HG03064 (cell line): ENCODE measurements at regions not wholly inside any gene's neighbourhood (a gene's known extent, or its start where the extent isn't known, plus 50 kb on each side); places are given as distances from the start of the nearest gene placed in this dataset.
A peak's percentile ranks its signal among the peaks of the same experiment; 100 is the strongest.

Experiments
- ATAC-seq: cut with Tn5 transposase; IDR thresholded peaks from one replicate; pipeline ENCODE4 v1.9.1; 2021; ENCODE audit warnings: low read depth; ENCODE audit not compliant: unreplicated experiment

DNA sequence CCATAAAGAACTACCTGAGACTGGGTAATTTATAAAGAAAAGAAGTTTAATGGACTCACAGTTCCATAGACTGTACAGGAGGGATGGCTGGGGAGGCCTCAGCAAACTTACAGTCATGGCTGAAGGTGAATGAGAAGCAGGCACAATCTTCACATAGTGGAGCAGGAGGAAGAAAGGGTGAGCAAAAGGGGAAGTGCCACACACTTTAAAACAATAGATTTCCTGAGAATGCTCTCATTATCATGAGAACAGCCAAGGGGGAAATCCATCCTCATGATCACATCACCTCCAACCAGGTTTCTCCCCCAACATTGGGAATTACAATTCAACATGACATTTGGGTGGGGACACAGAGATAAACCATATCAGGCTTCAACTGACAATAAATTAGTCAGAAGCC, 664.9 kb downstream of the TAF11L14 start:
- ATAC-seq = no peak

DNA sequence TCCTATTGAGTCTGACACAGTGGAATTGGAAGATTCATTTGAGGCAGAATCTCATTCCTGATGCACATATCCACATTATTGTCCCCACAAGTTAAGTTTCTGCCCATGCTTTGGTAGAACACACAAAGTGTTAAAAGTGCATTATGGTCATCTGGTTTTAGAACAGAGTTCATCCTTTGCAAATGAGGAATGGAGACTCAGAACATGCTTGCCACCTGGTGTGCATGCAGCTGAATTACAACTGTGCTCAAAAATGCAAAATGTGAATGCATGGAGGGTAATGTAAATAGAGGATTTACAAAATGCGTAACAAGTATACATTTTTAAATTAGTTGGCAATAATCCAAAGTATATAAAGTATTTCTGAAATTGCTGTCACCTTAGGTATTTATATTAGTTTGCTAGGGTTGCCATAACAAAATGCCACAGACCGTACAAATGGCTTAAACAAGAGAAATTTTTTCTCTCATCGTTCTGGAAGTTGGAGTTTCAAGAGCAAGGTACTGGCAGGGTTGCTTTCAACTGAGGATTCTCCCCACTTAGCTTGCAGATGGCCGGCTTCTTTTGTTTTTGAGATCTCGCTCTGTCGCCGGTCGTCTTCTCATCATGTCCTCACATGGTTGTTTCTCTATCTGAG, 671.1 kb downstream of the TAF11L14 start:
- ATAC-seq = no peak

DNA sequence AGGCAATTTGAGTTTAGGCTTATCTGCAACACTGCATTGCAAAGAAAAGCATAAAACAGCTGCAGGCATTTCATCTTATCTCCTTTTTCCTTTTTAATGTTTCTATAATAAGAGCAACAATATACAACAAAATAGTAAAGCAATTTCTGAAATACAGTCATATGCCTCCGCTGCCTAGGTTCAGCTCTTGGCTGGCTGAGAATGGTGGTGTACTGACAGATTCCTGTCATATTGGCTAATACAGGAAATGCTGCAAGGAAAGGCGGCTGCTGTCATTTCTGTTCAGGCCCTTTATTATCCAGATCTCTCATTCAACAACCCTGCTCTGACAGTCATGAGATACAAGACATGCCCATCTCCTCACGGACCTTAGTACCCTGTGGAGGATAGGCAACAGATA, 677.0 kb downstream of the TAF11L14 start:
- ATAC-seq = no peak

DNA sequence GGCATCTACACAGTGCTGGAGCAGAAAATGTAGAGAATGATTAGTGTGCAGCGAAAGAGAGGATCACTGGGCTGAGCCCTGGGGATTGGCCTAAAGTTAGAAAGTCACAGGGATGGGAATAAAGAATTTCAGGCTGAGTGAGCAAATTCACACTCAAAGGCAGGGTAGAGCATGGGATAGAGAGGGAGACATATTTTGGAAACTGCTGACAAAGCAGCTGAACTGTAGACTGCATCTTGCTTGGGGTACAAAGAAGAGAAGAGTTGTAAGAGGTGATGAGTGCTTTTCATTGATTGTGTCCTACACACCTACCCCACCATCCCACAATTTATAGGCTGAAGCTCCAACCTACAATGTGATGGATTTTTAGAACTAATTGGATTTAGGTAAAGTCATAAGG, 677.8 kb downstream of the TAF11L14 start:
- no peak for ATAC-seq

DNA sequence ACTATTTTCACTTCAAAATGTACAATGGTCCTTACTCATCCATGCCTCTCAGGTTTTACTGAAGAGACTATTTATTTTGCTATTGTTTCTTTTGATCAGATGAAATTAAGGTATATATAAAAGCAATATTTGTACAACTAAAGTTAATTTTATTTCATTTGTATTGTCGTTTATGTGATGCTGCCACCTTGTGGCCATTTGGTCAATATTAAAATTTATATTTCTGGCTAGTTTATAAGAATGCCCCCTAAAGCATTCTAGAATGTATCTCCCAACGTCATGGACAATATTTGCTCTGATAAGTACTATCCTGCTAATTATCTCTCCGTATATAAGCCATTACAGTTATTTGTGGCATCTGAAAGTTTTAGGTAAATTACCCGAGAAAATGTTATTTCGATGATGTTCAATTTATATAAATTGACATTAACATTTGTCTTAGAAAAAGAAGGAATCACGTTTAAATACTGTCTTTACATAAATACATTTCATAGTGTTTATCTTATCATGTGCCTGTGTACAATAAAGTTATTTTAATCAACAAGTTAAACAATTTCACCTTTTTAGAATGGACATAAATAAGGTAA, 680.0 kb downstream of the TAF11L14 start:
- no peak for ATAC-seq

DNA sequence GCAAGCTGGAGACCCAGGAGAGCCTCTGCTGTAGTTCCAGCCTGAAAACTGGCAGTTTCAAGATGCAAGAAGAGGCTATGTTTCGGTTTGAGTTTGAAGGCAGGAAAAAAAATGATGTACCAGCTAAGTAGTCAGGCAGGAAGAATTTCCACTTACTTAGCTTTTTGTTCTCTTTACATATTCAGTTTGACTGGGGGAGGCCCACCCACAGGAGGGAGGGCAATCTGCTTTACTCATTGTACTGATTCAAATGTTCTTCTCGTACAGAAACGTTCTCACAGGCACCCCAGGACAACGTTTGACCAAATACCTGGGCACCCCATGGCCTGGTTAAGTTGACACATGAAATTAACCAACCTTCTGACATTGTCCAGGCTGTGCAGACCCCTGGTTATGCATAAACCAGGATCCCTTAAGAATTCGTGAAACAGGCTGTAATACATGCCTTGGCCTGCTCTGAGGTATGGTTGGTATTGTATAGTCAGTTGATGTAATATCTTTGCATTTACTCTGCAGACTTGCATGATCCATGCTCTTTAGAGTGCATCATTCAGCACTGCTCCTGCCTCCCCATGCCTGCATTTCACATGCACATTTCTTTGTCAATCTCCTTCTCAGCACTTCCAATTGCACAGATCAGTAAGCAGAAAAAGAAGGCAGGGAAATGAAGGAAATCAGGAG, 687.1 kb downstream of the TAF11L14 start:
- ATAC-seq = no peak

DNA sequence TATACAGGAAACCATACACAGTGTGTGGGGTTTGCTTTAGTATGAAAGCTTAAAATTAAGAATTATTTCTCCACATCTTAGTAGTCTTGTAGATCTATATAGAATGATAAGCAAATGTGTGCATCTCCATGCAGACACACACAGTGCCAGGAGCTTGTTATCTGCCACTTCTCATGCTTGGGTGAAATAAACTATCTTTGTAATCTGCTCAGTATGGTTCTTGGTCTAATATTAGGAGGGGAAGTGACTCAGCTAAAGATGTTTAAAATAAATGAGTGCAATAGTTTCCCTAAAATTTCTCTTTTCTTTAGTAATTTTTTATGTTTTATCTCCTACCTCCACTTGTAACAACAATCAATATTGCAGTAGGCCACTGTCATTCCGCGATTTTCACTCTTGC, 689.6 kb downstream of the TAF11L14 start:
- ATAC-seq = no peak

DNA sequence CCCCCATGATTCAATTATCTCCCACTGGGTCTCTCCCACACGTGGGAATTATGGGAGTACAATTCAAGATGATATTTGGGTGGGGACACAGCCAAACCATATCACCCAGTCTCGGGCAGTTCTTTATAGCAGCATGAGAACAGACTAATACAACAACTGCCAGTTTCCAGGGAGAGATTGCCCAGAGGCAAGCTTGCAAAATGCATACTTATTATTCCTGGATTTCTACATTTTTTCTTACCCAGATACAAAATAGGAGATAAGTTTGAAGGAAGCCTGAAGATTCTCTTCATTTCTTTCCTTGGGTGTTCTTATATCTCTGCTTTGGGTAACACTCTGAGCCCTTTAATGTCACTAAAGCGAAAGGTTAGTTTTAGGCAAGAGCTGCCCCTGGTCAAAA, 691.2 kb downstream of the TAF11L14 start:
- no peak for ATAC-seq

DNA sequence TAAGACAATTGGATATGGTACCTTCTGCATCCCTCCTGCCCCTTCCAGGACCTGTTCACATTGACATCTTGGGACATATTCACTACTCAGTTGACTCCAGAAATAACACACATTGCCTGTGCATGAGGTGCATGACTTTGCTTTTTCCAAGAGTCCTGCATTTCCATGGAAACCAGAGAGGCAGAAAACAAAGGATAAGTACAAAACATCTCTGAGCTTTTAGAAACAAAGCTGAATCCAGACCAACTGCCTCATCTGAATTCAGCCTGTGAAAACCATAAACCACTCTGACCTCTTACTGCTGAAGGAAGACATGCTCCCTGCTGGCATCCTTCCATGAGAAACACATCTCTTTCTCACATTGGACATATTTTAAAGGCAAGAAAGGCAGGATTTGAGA, 695.1 kb downstream of the TAF11L14 start:
- ATAC-seq = no peak

DNA sequence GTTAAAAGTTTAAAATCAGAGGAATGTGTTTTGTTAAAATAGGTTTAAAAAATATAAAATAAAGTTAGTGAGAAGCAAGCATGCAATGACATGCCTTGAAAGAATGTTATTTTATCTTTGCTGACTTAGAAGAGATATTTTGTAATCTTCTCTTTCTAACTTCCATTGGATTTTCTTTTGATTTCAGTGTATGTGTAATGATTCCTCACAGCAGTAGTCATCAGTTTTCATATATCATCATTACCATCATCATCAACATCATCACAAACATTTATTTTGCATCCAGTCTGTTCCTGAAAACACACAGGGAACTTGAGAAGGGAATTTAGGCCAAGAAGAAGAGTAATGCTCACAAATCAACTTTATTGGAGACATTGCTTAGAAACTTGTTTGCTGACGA, 699.6 kb downstream of the TAF11L14 start:
- no peak for ATAC-seq

DNA sequence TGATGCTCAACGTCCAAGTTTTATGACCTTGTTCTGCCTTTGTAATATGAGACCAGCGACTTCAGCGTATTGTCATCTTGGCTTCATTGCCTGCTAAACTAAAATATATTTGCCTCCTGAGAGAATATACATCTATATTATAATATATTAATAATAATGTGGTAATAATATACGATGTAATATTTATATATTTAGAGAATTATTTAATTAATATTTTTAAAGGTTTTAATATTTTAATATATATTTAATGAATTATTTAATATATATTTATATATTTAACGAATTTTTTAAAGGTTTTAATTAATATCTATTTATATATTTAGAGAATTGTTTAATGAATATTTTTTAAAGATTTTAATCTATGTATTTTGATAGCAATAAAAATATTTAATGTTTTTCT, 700.7 kb downstream of the TAF11L14 start:
- ATAC-seq = no peak

DNA sequence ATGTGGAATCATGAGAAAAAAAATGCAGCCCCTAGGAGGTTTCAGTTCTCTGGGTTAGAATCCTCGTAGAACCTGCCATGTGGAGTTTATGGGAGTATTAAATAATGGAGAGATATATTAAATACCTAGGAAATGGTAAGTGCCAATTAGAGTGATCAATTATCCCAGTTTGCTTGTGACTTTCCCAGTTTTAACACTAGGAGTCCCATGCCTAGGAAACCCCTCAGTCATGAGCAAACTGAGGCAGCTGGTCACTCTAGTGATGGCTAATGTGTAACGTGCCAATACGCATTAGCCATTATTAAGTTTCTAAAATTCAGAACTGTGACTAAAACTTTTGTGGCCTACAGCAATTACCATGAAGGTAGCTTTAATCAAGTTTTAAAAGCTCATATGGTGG, 720.6 kb downstream of the TAF11L14 start:
- ATAC-seq = no peak

DNA sequence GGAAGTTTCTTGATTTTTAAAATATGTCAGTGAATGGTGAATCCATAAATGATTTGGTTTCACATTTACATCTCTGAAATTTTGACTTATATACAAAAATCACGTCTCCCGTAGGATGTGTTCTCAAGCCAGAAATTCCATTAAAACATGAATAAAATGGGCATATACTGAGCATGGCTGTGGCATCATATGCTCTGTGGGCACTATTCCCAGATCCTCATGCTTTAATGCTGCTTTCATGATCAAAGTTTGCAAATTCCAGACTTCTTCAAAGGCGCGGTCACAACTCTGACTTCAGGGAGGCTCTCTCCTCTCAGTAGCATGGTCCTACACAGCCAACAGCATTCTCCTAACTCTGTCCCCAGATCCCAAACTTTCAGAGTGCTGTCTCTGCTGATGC, 723.2 kb downstream of the TAF11L14 start:
- ATAC-seq = no peak

DNA sequence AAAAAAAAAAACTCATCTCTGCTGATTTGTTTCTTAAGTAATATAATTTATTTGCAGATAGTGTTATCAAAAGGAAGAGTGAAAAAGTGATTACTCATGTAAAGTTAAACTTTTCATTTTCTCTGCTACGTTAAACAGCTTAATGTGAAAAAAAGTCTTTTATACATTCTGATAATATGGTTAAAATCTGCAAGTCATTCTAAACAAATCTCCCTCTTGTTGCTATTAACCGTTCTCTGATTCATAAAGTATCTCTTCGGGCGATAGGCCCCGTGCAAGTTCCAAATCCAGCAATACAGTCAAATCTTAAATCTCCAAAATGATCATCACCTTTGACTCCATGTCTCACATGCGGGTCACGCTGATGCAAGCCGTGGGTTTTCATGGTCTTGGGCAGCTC, 732.0 kb downstream of the TAF11L14 start:
- ATAC-seq = no peak

DNA sequence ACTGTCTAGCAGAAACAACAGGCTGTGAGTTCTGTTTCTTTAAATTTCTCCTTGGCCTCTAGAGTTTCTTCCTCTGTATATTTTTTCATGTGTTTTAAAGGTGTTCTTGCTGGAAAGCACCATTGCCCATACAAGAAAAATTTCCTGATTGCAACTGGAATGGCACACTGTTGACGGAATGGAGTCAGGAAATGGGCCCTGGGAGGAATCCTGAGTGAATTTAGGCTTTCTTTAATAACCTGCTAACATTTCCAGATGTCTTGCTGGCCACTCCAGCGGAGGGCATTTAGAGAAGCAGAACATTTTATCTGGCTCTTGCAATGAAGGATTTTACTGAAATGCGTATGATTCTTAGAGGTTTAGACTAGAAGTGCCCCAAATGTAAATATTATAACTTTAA, 736.3 kb downstream of the TAF11L14 start:
- ATAC-seq = no peak

DNA sequence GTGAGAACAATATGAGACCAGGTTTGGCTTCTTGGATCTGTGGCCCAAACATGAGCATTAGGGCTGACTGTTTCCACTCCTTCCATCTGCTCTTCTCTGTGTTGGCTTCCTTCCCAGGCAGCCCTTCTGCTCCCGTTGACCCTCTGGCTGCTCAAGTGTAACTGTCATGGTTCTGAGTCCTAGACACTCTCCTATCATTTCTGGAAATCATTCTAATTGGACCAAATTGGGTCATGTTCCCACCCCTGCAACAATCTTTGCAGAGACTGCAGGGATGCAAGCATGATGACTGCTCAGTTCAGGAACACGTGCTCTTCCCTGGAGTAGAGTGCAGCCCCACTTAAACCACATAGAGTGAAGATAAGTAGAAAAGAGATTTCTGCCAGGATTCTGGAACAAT, 741.4 kb downstream of the TAF11L14 start:
- no peak for ATAC-seq

DNA sequence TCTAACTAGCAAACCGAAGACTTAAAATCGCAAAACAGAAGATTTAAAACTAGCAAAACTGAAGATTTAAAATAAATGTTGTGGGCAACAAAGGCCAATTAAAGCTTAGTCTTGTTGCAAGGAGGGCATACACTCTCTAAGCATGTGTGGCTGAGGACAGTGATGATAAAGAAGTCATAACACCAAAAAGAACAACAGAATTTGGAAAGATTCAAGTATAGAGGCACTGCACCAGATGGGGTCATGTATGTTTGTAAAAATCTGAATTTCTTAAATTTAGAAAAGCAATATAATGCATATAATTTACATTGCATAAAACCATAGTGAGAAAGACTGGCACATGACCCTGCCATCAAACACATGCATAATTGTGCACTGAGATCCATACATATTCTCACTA, 743.8 kb downstream of the TAF11L14 start:
- no peak for ATAC-seq

DNA sequence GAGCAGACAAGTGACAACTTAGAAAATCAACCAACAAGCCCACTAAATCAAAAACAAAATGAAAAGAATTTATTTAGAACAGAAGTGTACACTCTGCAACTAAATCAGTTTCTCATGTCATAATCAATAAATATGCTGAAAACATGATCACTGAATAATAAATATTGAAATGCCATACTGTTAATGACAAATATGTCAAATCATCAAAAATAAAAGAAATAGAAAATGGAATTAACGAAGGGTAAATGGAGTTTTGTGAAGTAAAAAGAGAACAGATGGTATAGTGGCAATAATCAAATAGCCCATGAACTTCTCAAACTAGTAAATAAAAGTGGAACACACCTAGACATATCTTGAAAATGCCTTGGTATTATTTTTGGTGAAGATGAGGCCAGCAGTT, 744.9 kb downstream of the TAF11L14 start:
- no peak for ATAC-seq

DNA sequence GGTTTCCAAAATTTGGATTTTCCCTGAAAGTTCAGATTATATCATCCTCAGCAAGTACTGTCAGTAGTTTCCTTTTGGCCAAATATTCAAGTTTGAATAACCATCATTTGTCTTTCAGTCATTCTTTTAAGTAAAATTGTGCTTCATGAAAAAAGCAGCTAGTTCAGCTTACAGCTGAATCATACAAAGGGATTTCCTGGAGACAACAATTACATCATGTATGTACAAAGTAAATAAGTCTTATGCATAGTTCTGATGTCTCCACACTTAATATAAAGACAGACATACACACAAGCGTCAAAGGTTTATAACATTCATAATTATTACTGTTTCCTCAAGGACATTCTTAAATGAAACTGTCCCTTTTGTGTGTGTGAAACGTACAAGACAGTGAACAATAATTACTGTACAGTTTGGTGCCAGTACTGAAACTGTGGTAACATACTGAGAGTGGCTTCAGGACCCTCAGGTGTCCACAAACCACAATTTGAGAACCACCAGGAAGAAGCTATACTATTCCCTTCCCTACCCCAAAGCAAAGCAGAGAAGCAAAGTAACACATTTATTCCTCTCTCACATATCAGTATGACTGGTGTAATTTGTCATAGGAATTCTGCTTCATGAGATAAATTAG, 746.6 kb downstream of the TAF11L14 start:
- ATAC-seq = no peak

DNA sequence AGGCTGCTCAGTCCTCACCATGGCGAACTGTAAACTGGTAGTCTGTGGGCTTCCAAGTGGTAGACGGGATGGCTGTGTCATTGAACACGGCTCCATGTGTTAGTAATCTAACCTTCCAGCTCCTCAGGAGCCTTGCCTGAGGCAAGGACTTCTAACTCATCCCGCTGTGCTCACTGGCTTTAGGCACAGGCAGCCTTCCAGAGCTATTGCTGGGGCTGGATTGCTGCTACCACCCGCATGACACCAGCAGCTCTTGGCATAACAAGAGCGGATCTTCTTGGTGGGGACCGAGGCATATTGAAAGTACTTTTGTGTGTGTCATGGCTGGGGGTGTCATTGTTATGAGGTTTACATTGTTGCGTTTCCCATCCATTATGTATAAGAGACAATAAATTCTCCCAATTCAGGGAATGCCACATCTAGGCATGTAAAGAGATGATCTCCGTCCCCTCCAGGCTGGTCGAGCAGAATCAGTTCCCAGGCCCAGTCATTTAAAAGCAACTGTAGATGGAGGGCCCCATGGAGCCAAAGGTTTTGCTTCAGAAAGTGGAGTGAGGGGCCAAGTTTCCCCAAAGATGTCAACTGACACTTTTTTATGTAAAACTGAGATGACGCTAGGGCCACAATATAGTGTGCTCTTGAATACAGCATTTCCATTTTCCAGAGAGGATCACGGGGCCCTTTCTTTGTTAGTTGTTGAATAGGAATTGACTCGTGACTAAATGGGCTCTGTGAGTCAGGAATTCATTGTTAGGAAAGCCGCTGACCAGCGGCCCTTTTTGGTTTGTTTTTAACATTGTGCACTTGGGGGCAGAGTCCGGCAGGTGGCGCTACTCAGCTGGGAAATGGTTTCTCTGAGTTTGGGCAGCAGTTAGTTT, 759.5 kb downstream of the TAF11L14 start:
- peak; percentile 73 for ATAC-seq

DNA sequence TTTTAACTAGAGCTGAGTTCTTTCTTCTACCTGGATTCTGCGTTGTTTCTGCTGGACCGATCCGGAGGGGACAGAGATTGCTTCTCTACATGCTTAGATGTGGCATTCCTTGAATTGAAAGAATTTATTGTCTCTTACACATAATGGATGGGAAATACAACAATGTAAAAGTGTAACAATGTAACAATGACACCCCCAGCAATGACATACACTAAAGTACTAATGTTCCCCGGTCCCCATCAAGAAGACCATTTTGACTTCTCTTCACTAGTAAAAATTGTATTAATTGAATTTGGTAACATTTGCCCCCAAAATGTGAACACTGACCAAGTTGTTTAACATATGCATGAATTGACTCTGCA, 760.2 kb downstream of the TAF11L14 start:
- ATAC-seq = no peak
